Stimulated activated CD8-positive, alpha-beta memory T cell treated with anti-CD3 and anti-CD28 coated beads, Interleukin-12 subunit alpha, Interleukin-12 subunit beta, amount 100 ng/mL, for 1 hour (primary cell): ENCODE measurements at regions not wholly inside any gene's neighbourhood (a gene's known extent, or its start where the extent isn't known, plus 50 kb on each side); places are given as distances from the start of the nearest gene placed in this dataset.
A peak's percentile ranks its signal among the peaks of the same experiment; 100 is the strongest.
"Not testable (repeated sequence)": the region's sequence is repeated elsewhere in the genome, so short reads cannot be mapped to it uniquely, and the experiment has no call there.

ENCODE experiments used
- DNase-seq: peaks from one replicate; pipeline ENCODE4 v3.0.0-alpha.2; 2020; ENCODE audit warnings: low read depth

- DNase-seq, result peak; percentile 48
These were observed 99.9 kb downstream of the ANKRD18B start for GRCh38 chr9:33623658-33624586.

- not testable (repeated sequence) for DNase-seq
These were observed 104.3 kb downstream of the ANKRD18B start for GRCh38 chr9:33628318-33628717.

GRCh38 chr9:33628865-33629410, 104.9 kb downstream of the ANKRD18B start:
- DNase-seq, result no peak

GRCh38 chr9:33633636-33634035, 109.6 kb downstream of the ANKRD18B start:
- no peak for DNase-seq

GRCh38 chr9:33637881-33638280, 113.8 kb downstream of the ANKRD18B start:
- no peak for DNase-seq

- no peak for DNase-seq
These were observed 114.4 kb downstream of the ANKRD18B start for GRCh38 chr9:33638391-33638915.

- no peak for DNase-seq
These were observed 121.7 kb downstream of the ANKRD18B start for GRCh38 chr9:33645706-33646105.

DNA sequence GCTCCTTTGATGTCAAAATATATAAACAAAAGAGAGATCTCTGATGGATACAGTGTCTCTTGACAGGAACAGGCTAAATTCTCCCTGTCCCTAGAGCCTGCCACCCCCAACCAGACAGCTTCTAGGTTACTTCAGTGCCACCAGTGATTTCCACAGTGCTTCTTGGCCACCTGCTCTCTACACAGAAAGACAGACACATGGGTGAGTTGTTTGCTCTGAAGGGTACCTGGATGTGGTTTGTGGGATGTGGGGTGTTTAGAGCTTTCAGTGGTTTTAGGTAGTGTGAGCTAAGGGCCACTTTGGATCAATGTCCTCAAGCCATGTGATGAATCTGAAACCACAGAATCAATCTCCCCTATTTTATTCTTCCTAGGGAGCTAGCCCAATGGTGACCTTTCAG, 125.4 kb downstream of the ANKRD18B start:
- no peak for DNase-seq

GRCh38 chr9:33651125-33651524, 127.1 kb downstream of the ANKRD18B start:
- no peak for DNase-seq

DNA sequence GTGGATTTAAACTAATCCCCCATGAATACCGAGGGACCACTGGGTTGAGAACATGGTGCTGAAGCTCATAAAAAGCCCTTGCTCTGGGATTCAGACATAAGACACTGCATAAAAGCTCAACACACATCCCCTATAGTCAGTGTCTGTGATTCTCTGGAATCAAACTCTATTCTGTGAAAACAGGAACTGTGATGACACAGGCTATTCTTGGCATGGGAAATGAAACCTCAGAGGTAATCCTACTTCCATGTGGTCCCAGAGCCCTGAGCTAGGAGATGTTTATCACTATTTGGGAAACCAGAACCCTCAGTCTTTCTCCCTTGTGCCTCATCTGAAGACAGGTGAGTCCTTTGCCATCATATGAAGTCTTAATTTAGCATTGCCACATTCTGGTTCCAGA, 135.4 kb upstream of the PRSS3 start:
- no peak for DNase-seq

DNA sequence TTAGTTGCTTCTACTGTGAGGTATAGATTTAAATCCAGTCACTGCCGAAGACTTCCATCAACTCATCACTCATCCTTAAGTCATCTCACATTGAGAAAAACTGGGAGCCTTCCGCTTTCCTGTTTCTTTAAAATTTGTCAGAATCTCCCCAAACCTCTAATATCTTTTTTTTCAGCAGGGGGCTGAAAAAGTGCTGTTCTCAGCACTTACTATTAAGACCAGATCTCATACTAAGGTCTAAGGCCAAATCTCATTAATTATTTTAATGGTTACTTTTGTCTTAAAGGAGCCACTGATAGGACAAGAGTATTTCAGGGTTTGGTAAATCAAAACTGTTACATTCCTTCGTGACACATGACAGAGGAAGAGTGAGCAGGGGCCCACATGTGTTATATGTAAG, 134.6 kb upstream of the PRSS3 start:
- DNase-seq, result no peak

- DNase-seq, result no peak
These were observed 134.2 kb upstream of the PRSS3 start for GRCh38 chr9:33661176-33661575.

GRCh38 chr9:33662871-33663270, 132.5 kb upstream of the PRSS3 start:
- no peak for DNase-seq

DNA sequence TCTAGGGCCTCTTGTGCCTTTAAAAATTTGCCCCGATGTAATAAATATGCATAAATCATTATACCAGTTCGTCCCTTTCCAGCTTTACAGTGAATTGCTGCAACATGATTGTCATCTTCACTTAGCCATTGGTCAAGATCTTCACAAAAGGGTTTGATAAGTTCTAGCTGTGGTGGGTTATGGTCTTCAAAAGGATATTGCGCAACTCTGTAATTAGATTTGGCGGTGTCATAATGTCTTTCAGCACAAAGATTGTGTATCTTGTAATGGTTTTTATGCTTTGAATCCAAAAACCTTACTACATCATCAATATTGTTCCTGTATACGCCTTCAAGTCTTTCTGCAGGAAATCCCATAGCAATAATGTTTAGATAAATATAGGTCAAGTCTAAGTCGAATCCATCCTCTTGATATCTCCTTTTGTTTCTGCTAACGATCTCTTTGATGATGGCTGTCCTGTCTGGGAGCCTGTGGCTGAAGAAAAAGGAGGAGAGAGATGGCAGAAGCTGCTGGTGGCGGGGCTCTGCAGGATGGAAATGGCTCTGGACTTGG, 119.1 kb upstream of the PRSS3 start:
- DNase-seq, result not testable (repeated sequence)

- no peak for DNase-seq
These were observed 118.4 kb upstream of the PRSS3 start for GRCh38 chr9:33676746-33677505.

- no peak for DNase-seq
These were observed 117.9 kb upstream of the PRSS3 start for GRCh38 chr9:33677506-33677809.

GRCh38 chr9:33677961-33678360, 117.4 kb upstream of the PRSS3 start:
- DNase-seq, result no peak

DNA sequence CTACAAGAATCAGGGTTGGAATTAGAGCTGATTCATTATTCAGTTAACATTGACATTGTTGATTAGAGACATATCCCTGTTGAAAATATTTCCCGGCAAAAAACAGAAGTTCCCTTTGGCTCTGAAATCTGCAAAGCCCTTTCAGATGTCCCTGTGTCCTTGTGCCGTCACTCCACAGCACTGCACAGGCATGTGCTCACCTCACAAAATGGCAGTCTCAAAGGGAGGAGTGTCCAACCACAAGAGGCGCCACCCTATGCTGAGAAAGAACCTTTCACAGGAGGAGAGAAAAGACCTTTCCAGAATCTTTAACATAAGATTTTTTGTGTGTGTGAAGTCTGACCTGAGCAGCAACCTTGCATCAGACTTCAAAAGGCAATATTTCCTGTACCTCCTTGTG, 112.8 kb upstream of the PRSS3 start:
- DNase-seq, result no peak

GRCh38 chr9:33684831-33685230, 110.5 kb upstream of the PRSS3 start:
- DNase-seq, result no peak

DNA sequence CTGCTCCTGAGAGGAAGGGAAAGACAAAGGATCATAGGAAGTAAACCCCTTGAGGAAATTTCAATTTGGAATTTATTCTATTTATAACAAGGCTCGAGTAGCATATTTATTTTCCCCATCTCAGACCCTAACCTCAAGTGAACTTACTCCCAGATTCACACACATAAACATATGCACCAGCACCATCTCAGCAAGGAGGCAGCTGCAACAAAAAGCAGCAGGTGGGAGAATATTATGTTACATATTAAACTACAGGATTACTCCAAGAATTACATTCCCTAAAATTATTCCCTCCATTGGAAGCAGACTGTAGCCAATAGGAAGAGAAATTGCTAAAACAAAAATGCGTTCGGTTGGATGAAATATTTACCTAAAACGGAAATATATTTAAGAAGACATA, 108.4 kb upstream of the PRSS3 start:
- DNase-seq, result no peak

GRCh38 chr9:33687779-33688178, 107.6 kb upstream of the PRSS3 start:
- DNase-seq, result no peak

DNA sequence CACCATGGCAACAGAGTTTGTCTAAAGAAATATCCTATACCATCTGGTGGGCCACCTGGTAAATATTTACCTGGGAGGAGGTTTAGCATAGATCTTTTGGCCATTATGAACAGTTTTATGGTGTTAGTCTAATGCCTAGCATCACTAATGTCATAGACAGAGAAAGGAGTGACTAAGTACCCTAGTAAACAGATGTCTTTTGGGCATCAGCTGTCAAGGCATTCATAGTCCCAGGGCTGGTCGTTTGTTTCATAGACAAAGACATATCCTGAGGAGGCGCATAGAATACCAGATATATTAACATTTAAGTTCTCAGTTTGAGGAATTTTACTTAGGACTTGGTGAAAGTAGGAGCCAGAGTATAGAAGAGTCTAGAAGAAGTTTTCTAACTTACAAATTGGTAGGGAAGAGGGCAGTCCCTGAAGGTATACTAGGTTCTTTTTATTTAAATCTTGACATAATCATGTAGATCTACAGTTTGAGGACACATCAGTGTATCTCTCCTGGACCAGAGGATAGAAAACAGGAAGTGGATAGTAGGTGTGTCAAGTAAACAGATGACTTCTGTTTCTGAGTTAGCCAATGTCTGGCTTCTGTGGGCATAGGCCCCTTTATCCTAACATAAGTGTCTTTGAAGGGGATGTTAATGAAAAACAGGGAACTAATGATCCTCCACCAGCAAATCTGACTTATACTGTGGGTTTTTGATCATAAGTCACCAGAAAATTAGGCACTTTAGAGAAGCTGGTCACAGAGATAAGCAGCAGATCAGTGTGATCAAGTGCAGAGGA, 105.0 kb upstream of the PRSS3 start:
- no peak for DNase-seq
